Suppressor macrophage treated with lipopolysaccharide for 4 hours (primary cell): ENCODE measurements at regions not wholly inside any gene's neighbourhood (a gene's known extent, or its start where the extent isn't known, plus 50 kb on each side); places are given as distances from the start of the nearest gene placed in this dataset.

Experiments used
- DNase-seq: peaks from one replicate; pipeline ENCODE4 v3.0.0-alpha.2; 2020

- no peak for DNase-seq
Observed at GRCh38 chr5:54765165-54766028, 220.0 kb downstream of the ESM1 start.

- DNase-seq: peak; percentile 29
Observed at GRCh38 chr5:54764102-54765090, 221.0 kb downstream of the ESM1 start.

DNA sequence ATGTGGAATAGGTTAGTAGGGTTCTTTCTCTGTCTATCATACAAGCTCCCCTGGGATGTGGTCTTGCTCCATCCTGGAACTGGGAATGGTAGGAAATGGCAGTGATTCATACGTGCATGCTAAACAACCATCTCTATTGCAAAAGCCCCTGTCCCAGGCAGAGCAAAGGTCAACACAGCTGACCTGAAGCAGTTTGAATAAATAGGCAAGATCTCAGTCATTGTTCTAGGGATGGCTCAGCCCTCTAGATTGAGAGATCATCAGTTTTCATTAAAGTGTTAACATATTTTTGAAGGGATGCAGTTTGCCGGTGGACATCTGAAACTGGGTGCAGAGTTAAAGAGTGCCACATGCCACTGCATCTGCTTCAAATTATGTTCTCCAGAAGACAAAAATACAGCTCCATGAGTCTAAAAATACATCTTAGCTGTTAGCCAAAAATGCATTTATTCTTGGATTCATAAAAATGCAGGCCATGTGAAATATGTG, 224.1 kb downstream of the ESM1 start:
- DNase-seq: no peak

GRCh38 chr5:54760182-54760935, 225.0 kb downstream of the ESM1 start:
- peak; percentile 60 for DNase-seq

DNA sequence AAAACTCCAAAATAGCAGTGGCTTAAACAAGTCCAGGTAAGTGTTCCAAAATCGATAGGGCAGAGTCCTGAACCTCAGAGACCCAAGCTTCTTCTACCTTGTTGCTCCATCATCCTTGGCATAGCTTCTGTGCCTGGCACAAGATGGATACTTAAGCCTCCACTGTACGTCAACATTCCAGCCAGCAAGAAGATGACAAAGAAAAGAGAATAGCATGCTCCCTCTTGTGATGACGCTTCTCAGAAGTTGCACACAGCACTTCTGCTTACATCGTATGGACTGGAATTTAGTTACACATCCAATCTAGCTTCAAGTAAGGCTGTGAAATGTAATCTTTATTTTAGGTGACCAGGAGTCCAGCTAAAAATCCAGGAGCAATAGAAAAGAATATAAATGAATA, 227.4 kb downstream of the ESM1 start:
- no peak for DNase-seq

GRCh38 chr5:54757541-54757940, 227.9 kb downstream of the ESM1 start:
- DNase-seq: no peak

GRCh38 chr5:54756796-54757402, 228.5 kb downstream of the ESM1 start:
- DNase-seq: no peak

- DNase-seq: no peak
Observed at GRCh38 chr5:54756301-54756700, 229.1 kb downstream of the ESM1 start.

GRCh38 chr5:54754878-54755277, 230.5 kb downstream of the ESM1 start:
- DNase-seq: no peak

GRCh38 chr5:54754420-54754819, 231.0 kb downstream of the ESM1 start:
- no peak for DNase-seq

DNA sequence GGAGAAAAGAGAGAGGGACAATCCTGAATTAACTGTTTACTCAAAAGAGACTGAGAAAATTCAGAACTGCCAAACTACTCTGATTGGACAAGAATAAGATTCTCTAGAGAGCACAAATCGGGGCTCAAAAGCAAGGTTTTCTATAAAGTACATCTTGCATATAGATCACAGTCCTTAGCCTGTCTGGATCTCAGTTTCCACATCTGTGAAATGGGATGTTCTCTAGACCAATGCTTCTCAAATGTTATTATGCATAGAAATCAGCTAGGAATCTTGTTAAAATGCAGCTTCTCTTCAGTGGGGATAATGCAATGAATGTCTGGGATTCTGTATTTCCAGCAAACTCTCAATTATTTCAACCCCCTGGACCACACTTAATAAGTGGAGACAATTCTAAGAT, 231.6 kb downstream of the ESM1 start:
- no peak for DNase-seq

- peak; percentile 76 for DNase-seq
Observed at GRCh38 chr5:54753034-54753433, 232.4 kb downstream of the ESM1 start.

- no peak for DNase-seq
Observed at GRCh38 chr5:54748527-54748926, 231.0 kb downstream of the SNX18 start.

DNA sequence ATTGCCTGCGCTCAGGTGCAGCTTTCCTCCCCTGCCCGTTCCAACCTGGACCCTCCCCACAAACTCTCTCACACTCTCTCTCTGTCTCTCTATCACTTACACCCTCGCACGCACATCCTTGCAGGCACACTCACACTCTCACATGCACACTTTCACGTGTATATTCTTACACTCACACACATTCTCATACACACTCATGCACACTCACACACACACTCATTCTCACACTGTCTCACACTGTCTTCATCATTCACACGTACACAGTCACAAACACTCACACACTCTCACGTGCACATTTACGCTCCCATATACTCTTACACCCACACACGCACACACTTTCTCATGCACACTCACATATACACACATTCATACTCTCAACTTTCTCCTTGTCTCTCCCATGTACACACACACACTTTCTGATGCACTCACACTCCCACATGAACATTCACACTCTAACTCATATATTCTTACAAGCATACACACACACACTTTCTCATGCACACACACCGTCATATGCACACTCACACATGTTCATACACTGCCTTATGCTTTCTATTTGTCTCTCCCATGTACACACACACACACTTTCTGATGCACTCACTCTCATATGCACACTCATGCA, 229.3 kb downstream of the SNX18 start:
- DNase-seq: no peak

DNA sequence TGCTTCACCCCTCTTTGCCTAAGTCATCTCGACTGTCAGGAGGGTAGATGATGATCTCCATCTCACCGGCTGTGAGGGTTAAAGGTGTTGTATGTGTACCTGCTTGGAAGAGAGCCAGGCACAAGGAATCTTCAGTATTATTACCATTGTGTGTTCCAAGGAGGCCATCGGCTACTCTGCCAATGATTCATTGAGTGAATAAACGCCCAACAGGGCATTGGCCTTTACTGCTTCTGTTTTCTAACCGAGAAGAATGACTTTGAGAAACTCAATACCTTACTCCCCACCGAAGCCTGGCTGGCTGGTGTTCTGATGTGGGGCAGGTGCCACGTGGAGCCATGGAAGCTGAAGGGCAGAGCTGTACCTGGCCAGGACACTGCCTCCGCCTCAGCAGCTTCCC, 228.8 kb downstream of the SNX18 start:
- no peak for DNase-seq

DNA sequence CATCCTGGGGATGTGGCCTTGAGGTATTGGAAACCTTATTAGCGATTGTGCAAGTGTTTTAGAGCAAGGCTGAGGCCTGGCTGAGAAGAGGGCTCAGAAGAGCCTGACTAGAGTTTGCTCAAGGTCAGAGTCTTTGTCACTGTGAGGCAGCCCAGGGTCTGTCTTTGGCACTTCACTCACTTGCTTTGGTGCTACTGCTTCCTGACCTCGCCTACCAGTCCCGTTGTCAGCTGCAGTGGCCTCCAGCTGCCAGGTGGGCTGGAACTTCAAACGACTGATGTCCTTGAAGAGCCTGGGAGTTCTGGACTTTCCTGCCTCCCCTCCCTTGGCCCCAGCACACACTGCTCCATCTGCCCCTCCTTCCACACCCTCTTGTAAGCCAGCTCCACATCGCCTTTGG, 228.0 kb downstream of the SNX18 start:
- DNase-seq: no peak

GRCh38 chr5:54743997-54744788, 226.6 kb downstream of the SNX18 start:
- DNase-seq: peak; percentile 74

DNA sequence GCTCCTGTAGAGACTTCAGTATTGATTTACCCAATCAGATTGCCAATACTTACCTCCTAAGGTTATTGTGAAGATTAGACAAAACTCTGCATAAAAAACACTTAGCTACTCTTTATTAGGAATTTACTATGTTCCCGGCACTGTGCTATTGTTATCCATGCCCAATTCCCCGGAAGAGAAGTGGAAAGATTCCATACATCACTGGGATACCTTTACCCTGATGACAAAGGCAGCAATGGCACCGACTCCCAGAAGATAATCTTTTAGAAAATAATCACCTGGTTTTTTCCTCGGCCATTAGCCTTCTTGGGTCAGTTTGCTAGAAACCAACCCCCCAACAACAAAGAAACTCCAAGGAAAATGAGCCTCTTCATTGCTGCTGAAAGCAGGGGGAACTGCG, 226.0 kb downstream of the SNX18 start:
- no peak for DNase-seq

GRCh38 chr5:54742417-54742891, 224.9 kb downstream of the SNX18 start:
- DNase-seq: no peak

DNA sequence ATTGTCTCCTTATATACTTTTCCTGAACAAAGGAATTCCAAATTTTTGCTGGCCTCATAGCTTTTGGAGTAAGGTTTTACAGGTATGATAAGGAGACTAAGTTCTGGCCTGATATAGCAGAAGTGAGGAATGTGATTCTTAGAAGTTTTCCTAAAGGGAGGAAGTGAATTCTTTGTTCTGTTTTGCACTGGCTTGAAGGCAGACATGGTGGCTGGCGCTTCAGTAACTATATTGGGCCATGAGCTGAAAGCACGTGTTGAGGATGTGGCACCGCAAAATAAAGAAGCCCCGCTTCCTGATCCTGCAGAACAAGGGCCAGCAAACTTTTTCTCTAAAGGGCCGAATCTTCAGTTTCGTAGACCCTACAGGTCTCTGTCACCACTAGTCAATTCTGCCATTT, 224.2 kb downstream of the SNX18 start:
- DNase-seq: no peak

DNA sequence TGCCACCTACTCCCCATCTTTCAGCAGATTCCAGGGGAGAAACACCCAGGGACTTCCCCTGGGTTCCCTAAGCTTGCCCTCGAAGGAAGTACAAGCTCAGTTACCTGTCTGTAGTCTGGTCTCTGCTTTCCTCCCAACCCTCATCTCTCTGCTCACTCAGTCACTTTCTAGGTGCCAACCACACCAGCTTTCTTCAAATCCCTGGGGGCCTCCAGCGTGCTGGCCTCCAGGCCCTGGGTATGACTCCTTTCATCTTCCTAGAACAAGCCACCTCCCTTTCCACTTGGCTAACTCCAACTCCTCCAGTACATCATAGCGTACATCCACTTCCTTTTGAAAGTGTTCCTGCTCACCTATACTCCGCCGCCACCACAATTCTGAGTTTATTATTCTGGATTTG, 222.6 kb downstream of the SNX18 start:
- DNase-seq: no peak
